ENCODE measurements at regions not wholly inside any gene's neighbourhood (a gene's known extent, or its start where the extent isn't known, plus 50 kb on each side); places are given as distances from the start of the nearest gene placed in this dataset.
"Not testable (repeated sequence)": the region's sequence is repeated elsewhere in the genome, so short reads cannot be mapped to it uniquely, and the experiment has no call there.

- DNase-seq = no peak
Observed at GRCh38 chr7:106471686-106472440, 187.1 kb upstream of the NAMPT start.

- no peak for DNase-seq
Observed at GRCh38 chr7:106471021-106471420, 186.2 kb upstream of the NAMPT start.

GRCh38 chr7:106466867-106467266 is 182.1 kb upstream of the NAMPT start:
- DNase-seq = no peak

- DNase-seq = no peak
Observed at GRCh38 chr7:106465704-106466468, 181.1 kb upstream of the NAMPT start.

GRCh38 chr7:106464651-106465050 is 179.9 kb upstream of the NAMPT start:
- no peak for DNase-seq

- no peak for DNase-seq
Observed at GRCh38 chr7:106463851-106464611, 179.2 kb upstream of the NAMPT start.

- DNase-seq = no peak
Observed at GRCh38 chr7:106462914-106463482, 178.2 kb upstream of the NAMPT start.

- no peak for DNase-seq
Observed at GRCh38 chr7:106462365-106462859, 177.6 kb upstream of the NAMPT start.

- no peak for DNase-seq
Observed at GRCh38 chr7:106460792-106461254, 176.0 kb upstream of the NAMPT start.

GRCh38 chr7:106459397-106460072 is 174.8 kb upstream of the NAMPT start:
- DNase-seq = no peak

GRCh38 chr7:106457678-106458077 is 172.9 kb upstream of the NAMPT start:
- no peak for DNase-seq

GRCh38 chr7:106456329-106456728 is 171.5 kb upstream of the NAMPT start:
- DNase-seq = no peak

GRCh38 chr7:106452031-106452851 is 167.5 kb upstream of the NAMPT start:
- DNase-seq = no peak

- DNase-seq = no peak
Observed at GRCh38 chr7:106451171-106451570, 166.4 kb upstream of the NAMPT start.

- DNase-seq = no peak
Observed at GRCh38 chr7:106450716-106451115, 165.9 kb upstream of the NAMPT start.

GRCh38 chr7:106448992-106449859 is 164.4 kb upstream of the NAMPT start:
- no peak for DNase-seq

- DNase-seq = no peak
Observed at GRCh38 chr7:106448346-106448991, 163.7 kb upstream of the NAMPT start.

GRCh38 chr7:106447318-106447847 is 162.6 kb upstream of the NAMPT start:
- DNase-seq = no peak

- DNase-seq = not testable (repeated sequence)
Observed at GRCh38 chr7:106445366-106445765, 160.6 kb upstream of the NAMPT start.
